ENCODE measurements at regions not wholly inside any gene's neighbourhood (a gene's known extent, or its start where the extent isn't known, plus 50 kb on each side); places are given as distances from the start of the nearest gene placed in this dataset.

DNA sequence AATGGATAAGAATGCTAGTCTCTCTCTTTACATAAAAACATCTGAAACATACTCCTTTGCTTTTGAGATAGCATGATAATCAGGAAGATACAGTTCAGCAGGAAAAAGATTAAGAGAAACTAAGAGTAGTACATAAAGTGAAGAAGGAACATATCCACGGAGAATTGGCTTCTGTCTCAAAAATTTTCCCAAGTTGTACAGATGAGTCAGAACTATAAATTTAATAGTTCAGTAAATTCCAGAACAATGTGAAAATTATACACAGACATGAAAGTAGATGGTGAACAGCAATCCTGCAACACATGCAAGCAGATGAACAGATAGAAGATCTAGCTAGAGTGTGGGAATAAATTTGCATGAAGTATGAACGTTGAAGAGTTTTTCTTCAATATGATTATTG, 691.4 kb upstream of the RIOK2 start:
- TF ChIP-seq, protein P1, sequence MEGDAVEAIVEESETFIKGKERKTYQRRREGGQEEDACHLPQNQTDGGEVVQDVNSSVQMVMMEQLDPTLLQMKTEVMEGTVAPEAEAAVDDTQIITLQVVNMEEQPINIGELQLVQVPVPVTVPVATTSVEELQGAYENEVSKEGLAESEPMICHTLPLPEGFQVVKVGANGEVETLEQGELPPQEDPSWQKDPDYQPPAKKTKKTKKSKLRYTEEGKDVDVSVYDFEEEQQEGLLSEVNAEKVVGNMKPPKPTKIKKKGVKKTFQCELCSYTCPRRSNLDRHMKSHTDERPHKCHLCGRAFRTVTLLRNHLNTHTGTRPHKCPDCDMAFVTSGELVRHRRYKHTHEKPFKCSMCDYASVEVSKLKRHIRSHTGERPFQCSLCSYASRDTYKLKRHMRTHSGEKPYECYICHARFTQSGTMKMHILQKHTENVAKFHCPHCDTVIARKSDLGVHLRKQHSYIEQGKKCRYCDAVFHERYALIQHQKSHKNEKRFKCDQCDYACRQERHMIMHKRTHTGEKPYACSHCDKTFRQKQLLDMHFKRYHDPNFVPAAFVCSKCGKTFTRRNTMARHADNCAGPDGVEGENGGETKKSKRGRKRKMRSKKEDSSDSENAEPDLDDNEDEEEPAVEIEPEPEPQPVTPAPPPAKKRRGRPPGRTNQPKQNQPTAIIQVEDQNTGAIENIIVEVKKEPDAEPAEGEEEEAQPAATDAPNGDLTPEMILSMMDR (IDR thresholded peaks at IDR 0.05; ENCODE audit: low read length): no peak
- TF ChIP-seq EZH2 (IDR thresholded peaks at IDR 0.05; ENCODE audit: borderline replicate concordance, low read length): no peak

Measured in OCI-LY1 (cell line).